Omental fat pad (tissue), 3 donors: ENCODE measurements at regions not wholly inside any gene's neighbourhood (a gene's known extent, or its start where the extent isn't known, plus 50 kb on each side); places are given as distances from the start of the nearest gene placed in this dataset.

Experiments
- ATAC-seq: fragments of 150-250 bp; one replicate; pipeline ENCODE4 v1.9.1; 2016; ENCODE audit warnings: mild to moderate bottlenecking, moderate library complexity; ENCODE audit not compliant: low FRiP score
- DNase-seq: peaks from one replicate; pipeline ENCODE4 v3.0.0-alpha.2; 2019; ENCODE audit warnings: low spot score
- TF ChIP-seq, protein P1 (sequence below), 3 donors: fragments of 450-650 bp; IDR thresholded peaks; one replicate each; pipeline ENCODE4 v1.5.1; 2016 to 2017; ENCODE audit warnings: antibody characterized with exemption in 3 of 3, mild to moderate bottlenecking in 3 of 3, moderate library complexity in 2 of 3

- DNase-seq (no peak), ATAC-seq (no peak)
- TF ChIP-seq, protein P1, sequence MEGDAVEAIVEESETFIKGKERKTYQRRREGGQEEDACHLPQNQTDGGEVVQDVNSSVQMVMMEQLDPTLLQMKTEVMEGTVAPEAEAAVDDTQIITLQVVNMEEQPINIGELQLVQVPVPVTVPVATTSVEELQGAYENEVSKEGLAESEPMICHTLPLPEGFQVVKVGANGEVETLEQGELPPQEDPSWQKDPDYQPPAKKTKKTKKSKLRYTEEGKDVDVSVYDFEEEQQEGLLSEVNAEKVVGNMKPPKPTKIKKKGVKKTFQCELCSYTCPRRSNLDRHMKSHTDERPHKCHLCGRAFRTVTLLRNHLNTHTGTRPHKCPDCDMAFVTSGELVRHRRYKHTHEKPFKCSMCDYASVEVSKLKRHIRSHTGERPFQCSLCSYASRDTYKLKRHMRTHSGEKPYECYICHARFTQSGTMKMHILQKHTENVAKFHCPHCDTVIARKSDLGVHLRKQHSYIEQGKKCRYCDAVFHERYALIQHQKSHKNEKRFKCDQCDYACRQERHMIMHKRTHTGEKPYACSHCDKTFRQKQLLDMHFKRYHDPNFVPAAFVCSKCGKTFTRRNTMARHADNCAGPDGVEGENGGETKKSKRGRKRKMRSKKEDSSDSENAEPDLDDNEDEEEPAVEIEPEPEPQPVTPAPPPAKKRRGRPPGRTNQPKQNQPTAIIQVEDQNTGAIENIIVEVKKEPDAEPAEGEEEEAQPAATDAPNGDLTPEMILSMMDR (IDR thresholded peaks at IDR 0.05): no peak
Measured at GRCh38 chr16:87007907-87008306, 309.3 kb downstream of the C16orf95 start.

DNA sequence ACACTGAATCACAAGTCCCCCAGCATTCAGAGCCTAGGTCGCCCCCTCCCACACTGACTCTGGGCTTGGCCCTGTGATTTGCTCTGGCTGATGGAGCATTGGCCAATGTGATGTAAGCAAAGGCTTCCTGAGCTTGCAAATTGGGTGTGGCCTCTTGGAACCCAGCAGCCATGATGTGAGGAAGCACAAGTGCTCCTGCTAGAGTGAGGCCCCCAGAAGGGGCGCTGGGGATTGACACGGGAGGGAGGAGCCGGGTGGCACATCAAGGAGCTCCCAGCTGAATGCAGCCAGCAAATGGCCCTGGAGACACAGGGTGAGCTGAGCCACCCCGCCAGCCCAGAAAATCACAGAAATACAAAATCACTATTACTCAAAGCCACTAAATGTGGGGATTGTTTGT lies 308.5 kb downstream of the C16orf95 start:
- ATAC-seq (no peak), DNase-seq (no peak)
- TF ChIP-seq, protein P1 (IDR thresholded peaks at IDR 0.05): no peak

GRCh38 chr16:87012954-87013938 lies 303.9 kb downstream of the C16orf95 start:
- ATAC-seq (no peak), DNase-seq (no peak)
- TF ChIP-seq, protein P1 (IDR thresholded peaks at IDR 0.05): no peak

DNA sequence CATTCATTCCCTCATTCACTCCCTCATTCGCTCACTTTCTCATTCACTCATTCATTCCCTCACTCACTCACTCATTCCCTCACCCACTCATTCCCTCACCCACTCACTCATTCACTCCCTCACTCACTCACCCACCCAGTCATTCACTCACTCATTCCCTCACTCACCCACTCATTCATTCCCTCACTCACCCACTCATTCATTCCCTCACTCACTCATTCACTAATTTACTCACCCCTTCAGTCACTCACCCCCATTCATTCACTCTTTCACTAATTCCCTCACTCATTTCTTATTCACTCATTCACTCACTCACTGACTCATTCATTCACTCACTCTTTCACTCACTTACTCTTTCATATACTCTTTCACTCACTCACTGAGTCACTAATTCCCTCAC lies 303.1 kb downstream of the C16orf95 start:
- DNase-seq (no peak), ATAC-seq (no peak)
- TF ChIP-seq, protein P1 (IDR thresholded peaks at IDR 0.05): no peak

DNA sequence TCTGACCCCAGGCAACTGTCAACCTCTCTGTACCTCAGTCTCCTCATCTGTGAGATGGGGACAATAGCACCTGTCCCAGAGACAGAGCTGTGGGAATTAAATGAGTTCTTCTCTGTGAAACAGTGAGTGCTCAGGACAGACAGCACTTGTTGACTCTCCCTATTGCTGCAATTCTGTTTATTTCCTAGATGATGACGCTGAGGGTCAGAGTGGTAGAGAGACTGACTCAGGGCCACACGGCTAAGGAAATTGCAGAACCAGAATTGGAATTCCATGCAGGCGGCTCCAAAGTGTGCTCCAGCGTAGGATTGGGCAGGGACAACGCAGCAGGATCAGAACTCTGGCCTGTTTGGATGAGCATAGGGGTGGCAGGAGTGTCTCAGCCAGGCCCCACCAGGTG lies 302.2 kb downstream of the C16orf95 start:
- no peak for ATAC-seq
- DNase-seq: no peak
- TF ChIP-seq, protein P1 (IDR thresholded peaks at IDR 0.05): no peak

DNA sequence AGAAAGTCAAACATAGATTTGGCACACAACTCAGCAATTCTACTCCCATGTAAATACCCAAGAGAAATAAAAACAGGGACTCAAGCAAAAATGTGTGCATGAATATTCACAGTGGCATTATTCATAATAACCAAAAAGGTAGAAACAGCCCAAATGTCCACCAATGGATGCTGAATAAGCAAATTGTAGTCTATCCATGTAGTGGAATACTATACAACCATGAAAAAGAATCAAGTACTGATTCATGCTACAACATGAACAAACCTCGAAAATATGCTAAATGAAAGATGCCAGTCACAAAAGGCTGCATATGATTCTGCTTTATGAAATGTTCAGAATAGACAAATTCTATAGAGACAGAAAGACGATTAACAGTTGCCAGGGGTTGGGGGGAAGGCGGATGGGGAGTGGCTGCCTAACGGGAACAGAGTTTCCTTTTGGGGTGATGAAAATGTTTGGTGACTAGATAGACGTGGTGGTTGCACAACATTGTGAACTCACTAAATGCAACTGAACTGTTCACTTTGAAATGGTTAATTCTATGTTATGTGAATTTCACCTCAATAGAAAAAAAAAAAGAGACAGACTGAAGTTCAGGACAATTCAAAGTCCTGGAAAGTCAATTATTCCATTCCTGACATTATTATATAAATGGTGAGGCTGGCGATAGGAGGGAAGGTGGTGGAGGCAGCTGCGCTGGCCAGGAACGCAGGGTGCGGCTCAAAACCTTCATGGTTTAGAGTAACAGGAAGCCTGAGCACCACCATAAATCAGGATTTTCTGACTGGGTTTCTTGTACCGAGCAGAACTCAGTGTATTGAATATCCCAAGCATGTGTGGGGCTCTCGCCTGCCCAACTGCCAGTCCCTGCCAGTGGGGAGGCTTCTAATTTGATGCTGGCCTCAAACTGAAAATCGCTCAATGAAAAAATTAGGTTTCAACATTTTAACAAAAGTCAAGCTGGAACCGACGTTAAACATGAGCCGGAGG lies 300.9 kb downstream of the C16orf95 start:
- ATAC-seq: no peak
- no peak for DNase-seq
- TF ChIP-seq, protein P1 (IDR thresholded peaks at IDR 0.05): no peak
